K562 (cell line): ENCODE measurements at regions not wholly inside any gene's neighbourhood (a gene's known extent, or its start where the extent isn't known, plus 50 kb on each side); places are given as distances from the start of the nearest gene placed in this dataset.
"Not testable (repeated sequence)": the region's sequence is repeated elsewhere in the genome, so short reads cannot be mapped to it uniquely, and the experiment has no call there.

ENCODE experiments used
- ATAC-seq: fragments of 200-7000 bp; cut with Tn5 transposase; 3 replicates; pipeline ENCODE4 v1.9.1; 2020; ENCODE audit warnings: moderate library complexity
- BruUV-seq: library from RNA; stranded (reverse); fragments of 400-500 nt; replicated peaks from 2 replicates; lab custom pipeline; 2021; lab: Mats Ljungman, UMichigan
- CTCF ChIA-PET: fragments of 300-600 bp; formaldehyde crosslinking; extraction: SDS; loops from one replicate; lab custom pipeline; 2021; ENCODE audit warnings: low intra/inter-chr PET ratio; lab: Yijun Ruan, JAX
- POLR2A ChIA-PET: fragments of 300-600, 350-650 bp; sonication (Branson Sonifier 250); formaldehyde crosslinking; extraction: SDS; loops from one replicate; lab custom pipeline; 2021; ENCODE audit warnings: antibody characterized with exemption, inconsistent platforms; lab: Yijun Ruan, JAX
- DNase-seq, 4 experiments: peaks; one replicate each; pipeline versions ENCODE4 v3.0.0 to v3.0.0-alpha.2; 2011 to 2018; ENCODE audit warnings: low spot score in 3 of 4, mixed read lengths in 3 of 4; ENCODE audit errors: extremely low read depth in 1 of 4
- FAIRE-seq: peaks from 2 replicates; lab custom pipeline; 2011; peaks lifted over from hg19 to GRCh38; lab: Jason Lieb, UNC
- H2AFZ ChIP-seq: 2 replicates; pipeline ENCODE4 v1.6.0; 2011; ENCODE audit warnings: low read depth, low read length, control low read depth, inconsistent platforms
- H3K27ac ChIP-seq: fragments of 200-600 bp; 3 replicates; pipeline ENCODE4 v1.8.0; 2011; ENCODE audit warnings: low read depth, mild to moderate bottlenecking, control low read depth, inconsistent platforms, low read length, moderate library complexity, mixed read lengths; ENCODE audit errors: extremely low read depth
- H3K27me3 ChIP-seq, 2 experiments: fragments of 300-600 bp in 1 of 2; 2 replicates in 1 of 2; 3 replicates in 1 of 2; pipeline versions ENCODE4 v1.6.0 to v1.8.0; 2011; ENCODE audit warnings: inconsistent platforms in 2 of 2, low read length in 2 of 2, mild to moderate bottlenecking in 1 of 2, mixed read lengths in 1 of 2, moderate library complexity in 1 of 2; ENCODE audit not compliant: control insufficient read depth in 2 of 2, insufficient read depth in 2 of 2
- H3K36me3 ChIP-seq: fragments of 300-600 bp; 3 replicates; pipeline ENCODE4 v1.8.0; 2011; ENCODE audit warnings: mild to moderate bottlenecking, low read length, inconsistent platforms; ENCODE audit not compliant: control insufficient read depth, insufficient read depth
- H3K4me1 ChIP-seq, 2 experiments: fragments of 200-600 bp in 1 of 2; replicated peaks in 1 of 2; 2 replicates in 1 of 2; 3 replicates in 1 of 2; pipeline versions ENCODE4 v1.5.1 to v1.8.0; 2011; ENCODE audit warnings: inconsistent platforms in 2 of 2, low read length in 2 of 2, mild to moderate bottlenecking in 1 of 2, mixed read lengths in 1 of 2, moderate library complexity in 1 of 2; ENCODE audit not compliant: control insufficient read depth in 2 of 2, insufficient read depth in 2 of 2
- H3K4me2 ChIP-seq: 2 replicates; pipeline ENCODE4 v1.6.1; 2011; ENCODE audit warnings: low read length, control low read depth, inconsistent platforms, mixed read lengths; ENCODE audit not compliant: insufficient read depth
- H3K4me3 ChIP-seq: fragments of 200-600 bp; sonication (generic), shearing (Covaris generic); 2 replicates; pipeline ENCODE4 v1.5.1; 2016; ENCODE audit warnings: control low read depth, inconsistent platforms
- H3K79me2 ChIP-seq: fragments of 200-600 bp; 3 replicates; pipeline ENCODE4 v1.8.0; 2011; ENCODE audit warnings: low read length, inconsistent platforms; ENCODE audit not compliant: control insufficient read depth, insufficient read depth
- H3K9ac ChIP-seq, 2 experiments: 2 replicates each; pipeline versions ENCODE4 v1.6.0 to v1.6.1; 2011; ENCODE audit warnings: low read depth in 2 of 2, low read length in 2 of 2, control low read depth in 1 of 2, inconsistent platforms in 1 of 2, mild to moderate bottlenecking in 1 of 2, mixed read lengths in 1 of 2; ENCODE audit not compliant: insufficient read depth in 1 of 2
- H3K9me1 ChIP-seq: one replicate; pipeline ENCODE4 v1.6.0; 2011; ENCODE audit warnings: inconsistent platforms, mild to moderate bottlenecking, low read length, moderate library complexity; ENCODE audit not compliant: control insufficient read depth, insufficient read depth
- H3K9me3 ChIP-seq: replicated peaks from 2 replicates; pipeline ENCODE4 v1.5.1; 2011; ENCODE audit warnings: low read depth, low read length, inconsistent platforms; ENCODE audit not compliant: control insufficient read depth, insufficient read depth
- H4K20me1 ChIP-seq: replicated peaks from 2 replicates; pipeline ENCODE4 v1.6.1; 2011; ENCODE audit warnings: low read length, inconsistent platforms, mixed read lengths; ENCODE audit not compliant: control insufficient read depth, insufficient read depth
- ARID1B ChIP-seq: fragments of 450-650 bp; IDR thresholded peaks from 2 replicates; pipeline ENCODE4 v1.6.1; 2016; ENCODE audit warnings: antibody characterized with exemption, mild to moderate bottlenecking, inconsistent platforms
- BDP1 ChIP-seq: IDR thresholded peaks from 3 replicates; pipeline ENCODE4 v1.6.1; 2011; ENCODE audit not compliant: insufficient read length, insufficient read depth
- BRD9 ChIP-seq: fragments of 450-650 bp; IDR thresholded peaks from 2 replicates; pipeline ENCODE4 v1.6.1; 2018; ENCODE audit warnings: low read depth; ENCODE audit not compliant: partially characterized antibody
- FOXJ2 ChIP-seq: fragments of 200-800 bp; sonication (Bioruptor generic); IDR thresholded peaks from 2 replicates; pipeline ENCODE4 v1.6.1; 2016; ENCODE audit warnings: missing genetic modification characterization, missing compliant biosample characterization
- MYC ChIP-seq, 2 experiments: fragments of 250-450 bp in 1 of 2; sonication (Bioruptor Pico) in 1 of 2; IDR thresholded peaks; 2 replicates each; pipeline versions ENCODE4 v1.5.1 to v1.6.1; 2012 to 2021; ENCODE audit warnings: low read depth in 2 of 2, borderline replicate concordance in 1 of 2, improper control_type of control experiment in 1 of 2, low read length in 1 of 2, mild to moderate bottlenecking in 1 of 2, moderate library complexity in 1 of 2
- NFXL1 ChIP-seq: fragments of 450-650 bp; formaldehyde crosslinking; IDR thresholded peaks from 2 replicates; pipeline ENCODE4 v1.4.0; 2021; ENCODE audit warnings: mild to moderate bottlenecking
- PHF8 ChIP-seq: fragments of 200-600 bp; sonication (generic); IDR thresholded peaks from 2 replicates; pipeline ENCODE4 v1.6.1; 2012; ENCODE audit warnings: mixed run types, mild to moderate bottlenecking, inconsistent platforms, low read length, moderate library complexity, borderline replicate concordance
- SAFB ChIP-seq: fragments of 200-400 bp; formaldehyde crosslinking; IDR thresholded peaks from 2 replicates; pipeline ENCODE4 v1.6.1; 2017; ENCODE audit warnings: low read depth, low read length, borderline replicate concordance
- SLC30A9 ChIP-seq: fragments of 250-450 bp; sonication (Bioruptor Pico); IDR thresholded peaks from 2 replicates; pipeline ENCODE4 v1.8.0; 2022; ENCODE audit warnings: mild to moderate bottlenecking, moderate library complexity
- SMAD4 ChIP-seq: fragments of 250-450 bp; sonication (Bioruptor Pico); conservative IDR thresholded peaks from 2 replicates; pipeline ENCODE4 v1.8.0; 2021; ENCODE audit warnings: inconsistent platforms, mild to moderate bottlenecking, moderate library complexity
- STAG1 ChIP-seq: sonication (generic); formaldehyde crosslinking; IDR thresholded peaks from 2 replicates; pipeline ENCODE4 v1.5.0; 2020; ENCODE audit warnings: missing genetic modification reagents, borderline replicate concordance
- THRA ChIP-seq: fragments of 450-650 bp; IDR thresholded peaks from 2 replicates; pipeline ENCODE4 v1.6.1; 2017; ENCODE audit warnings: mild to moderate bottlenecking, moderate library complexity
- TRIM28 ChIP-seq: fragments of 450-650 bp; IDR thresholded peaks from 2 replicates; pipeline ENCODE4 v1.6.1; 2017
- ZNF12 ChIP-seq: sonication (generic); formaldehyde crosslinking; IDR thresholded peaks from 2 replicates; pipeline ENCODE4 v1.4.0; 2020; ENCODE audit warnings: mild to moderate bottlenecking, missing genetic modification reagents
- ZNF584 ChIP-seq: fragments of 200-800 bp; sonication (Bioruptor generic); IDR thresholded peaks from 2 replicates; pipeline ENCODE4 v1.6.1; 2016; ENCODE audit warnings: low read depth, mild to moderate bottlenecking, missing genetic modification characterization, missing compliant biosample characterization
- ZNF639 ChIP-seq, 2 experiments: fragments of 200-800 bp in 1 of 2; sonication (Bioruptor generic) in 1 of 2; sonication (generic) in 1 of 2; formaldehyde crosslinking in 1 of 2; IDR thresholded peaks in 1 of 2; conservative IDR thresholded peaks in 1 of 2; 2 replicates each; pipeline versions ENCODE4 v1.5.0 to v1.6.1; 2016 to 2020; ENCODE audit warnings: missing compliant biosample characterization in 1 of 2, missing genetic modification characterization in 1 of 2, missing genetic modification reagents in 1 of 2
- WGBS: fragments of 100-300 bp; shearing (Covaris generic); methylation state at CpG from one replicate; pipeline ENCODE4 v1.1.6; 2016; ENCODE audit warnings: low coverage, mixed read lengths; ENCODE audit not compliant: insufficient coverage; ENCODE audit errors: missing lambda C conversion rate; 5-methylcytosine and 5-hydroxymethylcytosine counted together
- in situ Hi-C: fragments of 300-500 bp; cut with MboI; formaldehyde crosslinking; loops from 4 replicates; pipeline ENCODE4 v1.15.0; 2018; ENCODE audit warnings: inconsistent platforms, mixed read lengths
- intact Hi-C: fragments of 100-400 bp; cut with micrococcal nuclease; formaldehyde crosslinking; loops from 2 replicates; pipeline ENCODE4 v1.14.2; 2022

GRCh38 chr6:156421301-156421700 lies 355.9 kb upstream of the ARID1B start (continued):
- peak; percentile 37; the same call in 1 of the 2 replicates for TF ChIP-seq MYC (IDR thresholded peaks at IDR 0.05; ENCODE audit: low read depth, low read length)
- not testable (repeated sequence) for TF ChIP-seq MYC (CRISPR knock-in tag; IDR thresholded peaks at IDR 0.05; ENCODE audit: borderline replicate concordance, low read depth)
- peak in 1 of 2 experiments; percentile 30; a peak in 1 of 4 replicates for TF ChIP-seq ZNF639 (CRISPR knock-in tag; conservative IDR thresholded peaks at IDR 0.05 in 1 of 2, IDR thresholded peaks at IDR 0.05 in 1 of 2)
- peak; percentile 99 for TF ChIP-seq SMAD4
- peak; percentile 31; the same call in 1 of the 2 replicates for TF ChIP-seq ARID1B

- Histone ChIP-seq H3K36me3 (no peaks in the 10 kb centered on the region), H3K4me2 (no peak overlapping the region), H3K4me1 (peaks cover 2 to 7% of the 10 kb centered on the region in 2 experiments; a peak in 3 of 5 replicates), H3K79me2 (no peaks in the 10 kb centered on the region), H4K20me1 (no peaks in the 10 kb centered on the region), H3K4me3 (no peak overlapping the region), H3K9ac (no peak overlapping the region), H3K27me3 (no peaks in the 10 kb centered on the region), H2AFZ (no peak overlapping the region), H3K9me1 (no peaks in the 10 kb centered on the region), H3K9me3 (no peaks in the 10 kb centered on the region), H3K27ac (no peak overlapping the region)
- in situ Hi-C loops: no loop called here
- intact Hi-C loops: no loop called here
- DNase-seq (no peak), ATAC-seq (no peak), FAIRE-seq (no peak)
- BruUV-seq: no TSS peak
- POLR2A ChIA-PET: no interaction called here
- WGBS: 4% methylated on average over 5 of the region's 5 CpGs
- CTCF ChIA-PET: no interaction called here
- no peak for TF ChIP-seq THRA
- TF ChIP-seq ZNF584 (CRISPR knock-in tag): no peak
- TF ChIP-seq NFXL1 (CRISPR knock-in tag): no peak
- no peak for TF ChIP-seq TRIM28
- no peak for TF ChIP-seq PHF8
- TF ChIP-seq STAG1: no peak
- no peak for TF ChIP-seq BRD9
- no peak for TF ChIP-seq BDP1
- TF ChIP-seq SAFB: no peak
- TF ChIP-seq FOXJ2: no peak
- TF ChIP-seq SLC30A9 (CRISPR knock-in tag): no peak
- TF ChIP-seq ZNF12: no peak
These were observed 356.8 kb upstream of the ARID1B start for GRCh38 chr6:156420172-156420993.
